CD4-positive, alpha-beta T cell treated with Interleukin-6 at 100 ng/mL for 8 hours (primary cell): ENCODE measurements at regions not wholly inside any gene's neighbourhood (a gene's known extent, or its start where the extent isn't known, plus 50 kb on each side); places are given as distances from the start of the nearest gene placed in this dataset.

ENCODE experiments used
- DNase-seq: peaks from one replicate; pipeline ENCODE4 v3.0.0-alpha.2; 2020; ENCODE audit warnings: mixed read lengths, low spot score

DNA sequence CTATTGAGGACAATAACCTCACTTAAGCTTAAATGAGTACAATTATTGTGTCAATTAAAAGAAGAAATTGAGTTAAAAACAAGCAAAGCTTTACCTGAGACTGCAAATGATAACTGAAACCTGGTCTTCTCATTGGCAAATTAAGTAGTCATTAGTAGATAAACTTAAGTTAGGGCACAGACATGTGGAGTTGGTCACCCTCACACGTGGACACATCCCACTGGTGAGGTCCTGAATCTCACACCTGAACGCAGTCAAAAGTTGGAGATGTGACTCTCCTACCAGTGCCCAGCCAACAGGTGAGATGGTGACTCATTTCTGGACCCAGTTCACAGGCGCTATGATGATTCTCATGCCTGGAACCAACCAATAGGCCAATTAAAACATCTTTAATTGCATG, 311.6 kb downstream of the FOXL1 start:
- no peak for DNase-seq

DNA sequence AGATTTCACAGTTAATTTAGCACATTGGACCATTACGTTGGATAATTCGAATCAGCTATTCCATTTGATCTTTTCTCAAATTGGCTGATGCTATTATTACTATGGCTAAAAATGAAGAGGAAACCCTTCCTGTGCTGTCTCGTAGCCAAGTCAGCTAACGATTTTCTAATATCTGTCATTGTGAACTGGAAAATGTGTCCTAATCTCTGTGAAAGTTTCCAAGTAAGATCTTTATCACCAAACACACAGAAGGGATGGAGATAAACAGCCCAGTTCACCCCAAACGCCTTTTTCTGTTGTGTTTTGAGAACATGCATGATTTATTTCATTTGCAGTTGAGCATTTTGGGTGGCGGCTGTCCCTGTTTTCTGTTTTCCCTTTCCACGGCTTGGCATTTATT, 312.8 kb downstream of the FOXL1 start:
- no peak for DNase-seq

DNA sequence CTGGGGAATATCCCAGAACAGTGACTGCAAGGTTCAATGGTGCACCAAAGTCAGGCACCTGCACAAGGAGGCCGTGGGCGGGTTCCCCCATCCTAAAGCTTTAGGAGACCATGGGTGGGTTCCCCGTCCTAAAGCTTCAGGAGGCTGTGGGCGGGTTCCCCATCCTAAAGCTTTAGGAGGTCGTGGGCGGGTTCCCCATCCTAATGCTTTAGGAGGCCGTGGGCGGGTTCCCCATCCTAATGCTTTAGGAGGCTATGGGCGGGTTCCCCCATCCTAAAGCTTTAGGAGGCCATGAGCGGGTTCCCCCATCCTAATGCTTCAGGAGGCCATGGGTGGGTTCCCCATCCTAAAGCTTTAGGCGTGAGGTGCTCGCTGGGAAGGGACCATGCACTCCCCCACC, 313.3 kb downstream of the FOXL1 start:
- DNase-seq, result no peak

DNA sequence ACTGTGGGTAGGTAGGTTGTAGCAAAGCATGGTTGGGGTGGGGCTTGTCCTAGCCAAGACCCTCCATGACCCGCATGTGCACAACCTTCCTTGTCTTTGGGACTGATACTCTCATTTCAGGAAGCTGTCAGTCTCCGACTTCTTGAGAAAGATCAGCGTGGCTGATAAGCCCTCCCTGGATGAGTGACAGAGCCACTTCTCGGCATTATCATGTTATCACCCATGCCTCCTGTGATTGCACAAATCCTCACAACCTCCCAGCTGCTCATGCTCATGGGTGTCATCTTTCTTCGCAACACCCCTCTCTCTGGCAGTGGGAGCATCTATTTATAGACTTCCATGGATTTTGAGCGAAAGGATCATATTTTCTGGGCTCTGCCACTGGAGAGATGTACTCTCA, 314.2 kb downstream of the FOXL1 start:
- DNase-seq, result no peak

DNA sequence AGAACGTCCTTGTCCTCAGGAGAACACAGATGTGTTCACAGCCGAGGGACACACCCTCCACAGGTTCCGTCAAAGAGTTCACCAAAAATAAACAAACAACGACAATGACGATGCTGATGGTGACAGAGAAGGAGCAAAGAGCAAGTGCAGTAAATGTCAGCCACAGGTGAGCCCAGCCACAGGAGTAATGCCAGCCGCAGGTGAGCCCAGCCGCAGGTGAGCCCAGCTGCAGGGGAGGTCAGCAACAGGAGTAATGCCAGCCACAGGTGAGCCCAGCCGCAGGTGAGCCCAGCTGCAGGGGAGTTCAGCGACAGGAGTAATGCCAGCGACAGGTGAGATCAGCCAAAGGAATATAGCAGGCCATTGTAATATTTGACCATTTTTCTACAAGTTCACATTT, 315.2 kb downstream of the FOXL1 start:
- no peak for DNase-seq

DNA sequence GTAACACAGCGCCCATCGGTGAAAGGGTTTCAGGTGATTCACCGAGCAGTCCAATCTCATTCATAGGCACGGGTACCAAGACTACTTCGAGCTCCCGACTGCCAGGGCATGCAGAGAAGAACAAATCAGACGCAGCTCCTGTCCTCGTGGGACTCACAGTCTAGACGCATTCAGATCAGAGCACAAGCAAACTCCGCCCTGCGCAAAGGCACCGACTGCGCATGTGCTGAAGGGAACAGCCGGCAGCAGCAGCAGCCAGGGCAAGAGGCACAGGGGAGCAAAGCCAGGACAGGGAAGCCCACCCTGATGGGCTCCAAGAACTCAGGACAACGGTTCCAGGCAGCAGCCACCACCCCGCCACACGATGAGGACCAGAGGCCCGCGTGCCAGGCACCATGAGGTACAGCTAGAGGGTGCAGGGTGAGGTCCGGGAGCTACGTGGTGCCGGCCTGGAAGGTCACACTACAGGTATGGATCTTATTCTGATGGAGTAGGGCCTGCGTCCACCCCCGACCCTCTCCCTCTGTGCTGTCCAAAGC, 315.7 kb downstream of the FOXL1 start:
- no peak for DNase-seq

DNA sequence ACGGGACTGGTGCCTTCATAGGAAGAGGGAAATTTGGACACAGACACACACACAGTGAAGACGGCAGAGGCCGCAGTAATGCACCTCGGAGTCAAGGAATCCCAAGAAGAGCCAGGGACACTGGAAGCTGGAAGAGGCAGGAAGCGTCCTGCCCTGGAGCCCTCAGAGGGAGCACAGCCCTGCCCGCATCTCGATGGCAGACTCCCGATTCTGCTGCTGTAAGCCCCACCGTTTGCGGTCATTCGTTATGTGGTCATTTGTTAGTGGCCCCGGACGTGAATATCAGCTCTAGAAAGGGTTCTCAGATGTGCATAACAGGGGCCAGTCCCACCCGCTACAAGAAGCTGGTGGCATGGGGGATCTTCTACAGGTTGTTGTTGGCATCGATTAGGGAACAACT, 316.6 kb downstream of the FOXL1 start:
- DNase-seq, result no peak

DNA sequence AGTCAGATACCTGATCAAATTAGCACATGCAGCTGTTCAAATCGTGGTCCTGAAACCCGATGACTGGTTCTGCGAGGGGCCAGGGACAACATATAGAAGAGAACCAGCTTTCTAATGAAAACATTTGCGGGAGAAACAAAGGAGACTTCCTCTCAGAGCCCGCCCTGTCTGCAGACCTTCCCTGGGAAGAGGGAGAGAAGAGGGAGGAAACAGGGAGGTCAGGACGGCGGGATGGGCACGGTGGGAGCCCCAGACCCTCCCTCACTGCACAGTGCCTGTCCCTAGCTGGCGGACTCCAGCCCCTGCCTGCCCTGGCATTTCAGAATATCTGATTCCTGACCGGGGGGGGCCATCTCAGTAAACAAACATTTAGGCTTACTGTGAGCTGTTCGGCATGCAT, 317.3 kb downstream of the FOXL1 start:
- no peak for DNase-seq

DNA sequence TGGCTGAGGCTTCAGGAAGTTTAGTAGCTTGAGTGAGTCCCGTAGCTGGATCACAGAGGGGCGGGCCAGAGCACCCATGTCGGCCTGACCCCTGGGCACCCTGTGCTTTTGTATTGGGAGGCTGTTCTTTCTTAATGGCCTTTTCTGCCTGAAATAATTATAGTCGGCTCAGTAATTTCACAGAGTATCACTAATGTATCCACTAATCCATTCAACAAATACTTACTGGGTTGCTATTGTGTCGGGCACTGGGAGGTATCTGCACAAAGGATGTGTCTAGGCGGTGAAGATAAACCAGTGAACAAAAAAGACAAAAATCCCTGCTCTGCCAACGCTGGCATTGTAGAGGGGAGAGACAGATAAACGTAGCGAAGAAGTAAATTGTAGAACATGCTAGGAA, 318.6 kb downstream of the FOXL1 start:
- no peak for DNase-seq

DNA sequence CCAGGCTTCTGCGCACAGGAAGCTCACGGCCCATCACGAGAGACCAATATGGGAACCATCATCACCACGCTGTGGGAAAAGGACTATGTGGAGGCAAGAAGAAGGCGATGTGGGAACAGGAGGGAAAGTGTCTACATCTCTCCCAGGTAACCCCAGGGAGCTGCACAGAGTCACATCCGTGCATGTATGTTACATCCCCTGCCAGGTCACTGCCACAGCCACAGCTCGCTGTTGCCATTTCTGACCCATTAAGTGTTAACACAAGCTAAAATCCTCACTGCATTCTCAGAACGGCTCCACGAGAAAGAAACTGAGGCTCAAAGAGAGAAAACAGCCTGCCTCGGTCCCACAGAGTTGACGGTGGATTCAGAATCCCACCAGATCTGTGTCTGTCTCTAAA, 319.1 kb downstream of the FOXL1 start:
- no peak for DNase-seq

DNA sequence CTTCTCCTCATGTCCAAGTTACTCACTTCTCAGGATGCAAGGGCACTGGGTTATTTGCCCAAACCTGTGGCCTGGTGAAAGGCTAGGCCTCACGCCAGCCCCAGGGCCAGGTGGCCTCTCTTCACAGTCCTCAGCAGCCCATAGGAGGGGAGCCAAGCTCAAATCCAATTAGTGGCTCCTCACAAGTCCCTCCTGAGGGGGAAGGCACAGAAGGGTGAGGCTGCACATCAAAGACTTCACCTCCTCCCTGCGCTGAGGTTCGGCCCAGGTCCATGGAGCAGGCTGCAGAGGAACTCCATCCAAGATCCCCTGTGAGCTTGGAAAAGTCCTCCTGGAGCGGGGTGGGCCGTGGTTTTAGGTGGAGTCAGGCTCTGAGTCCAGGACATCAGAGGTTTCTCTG, 320.0 kb downstream of the FOXL1 start:
- DNase-seq, result no peak

DNA sequence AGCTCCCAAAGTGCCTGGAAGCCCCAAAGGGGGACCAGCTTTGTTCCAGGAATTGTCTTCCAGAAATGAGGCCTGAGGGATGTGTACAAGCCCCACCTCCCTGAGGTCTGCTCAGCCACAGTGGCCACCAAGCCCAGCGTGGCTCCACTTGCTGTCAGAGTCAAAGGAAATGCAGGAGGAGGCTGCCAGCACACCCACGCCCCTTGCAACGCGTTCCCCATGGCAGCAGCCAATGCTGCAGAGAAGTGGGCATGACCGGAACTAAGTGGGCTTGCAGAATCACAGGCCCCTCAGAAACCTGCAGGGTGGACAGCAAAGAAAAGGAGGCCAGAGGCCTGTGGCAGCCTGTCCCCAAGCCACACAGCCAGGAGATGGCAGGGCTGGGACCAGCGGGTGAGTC, 320.8 kb downstream of the FOXL1 start:
- DNase-seq, result no peak

DNA sequence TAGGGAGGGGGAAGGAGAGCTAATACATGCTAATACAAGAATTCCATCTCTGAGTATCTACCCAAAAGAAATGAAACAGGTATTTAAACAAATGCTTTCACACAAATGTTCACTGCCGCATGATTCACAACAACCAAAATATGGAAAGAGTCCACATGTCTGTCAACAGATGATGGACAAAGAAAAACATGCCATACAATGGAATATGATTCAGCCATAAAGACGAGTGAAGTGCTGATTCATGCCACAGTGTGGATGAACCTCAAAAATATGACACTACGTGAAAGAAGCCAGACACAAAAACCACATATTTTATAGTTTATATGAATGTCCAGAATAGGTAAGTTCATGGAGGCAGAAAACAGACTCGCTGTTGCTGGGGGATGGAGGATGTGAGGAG, 321.4 kb downstream of the FOXL1 start:
- DNase-seq, result no peak

DNA sequence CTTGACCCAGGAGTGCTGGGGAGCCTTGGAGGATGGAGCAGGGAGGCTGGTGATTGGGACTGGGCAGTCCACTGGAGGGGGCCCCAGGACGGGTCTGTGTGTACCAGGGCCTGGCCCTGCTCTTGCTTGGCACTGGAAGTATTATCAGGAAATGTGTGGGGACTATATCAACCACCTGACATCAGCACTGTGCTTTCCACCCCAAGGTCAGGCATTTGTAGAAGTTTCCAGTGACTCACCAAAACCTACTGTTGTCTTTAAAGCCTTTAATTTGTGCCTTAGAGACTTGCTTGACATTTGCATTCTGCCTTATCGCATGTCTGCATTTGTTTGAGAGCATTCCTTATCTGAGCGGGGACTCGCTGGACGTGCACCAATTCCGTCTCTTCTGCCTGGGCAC, 323.1 kb downstream of the FOXL1 start:
- no peak for DNase-seq

DNA sequence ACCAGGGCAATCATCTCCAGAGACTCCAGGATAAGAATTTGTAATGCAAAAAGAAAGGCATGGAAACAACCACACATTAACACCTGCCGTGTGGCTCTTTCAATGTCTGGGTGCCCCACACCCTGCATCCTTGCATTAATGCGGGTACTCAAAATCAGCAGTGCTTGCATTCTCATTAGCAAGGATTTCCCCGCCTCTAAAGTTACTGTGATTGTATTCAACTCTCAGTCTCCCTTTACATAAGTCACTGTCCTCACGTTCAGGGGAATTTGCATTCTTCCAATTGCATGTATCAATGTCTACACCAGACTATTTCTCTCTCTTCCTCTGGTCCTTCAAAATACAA, 324.3 kb downstream of the FOXL1 start:
- no peak for DNase-seq

DNA sequence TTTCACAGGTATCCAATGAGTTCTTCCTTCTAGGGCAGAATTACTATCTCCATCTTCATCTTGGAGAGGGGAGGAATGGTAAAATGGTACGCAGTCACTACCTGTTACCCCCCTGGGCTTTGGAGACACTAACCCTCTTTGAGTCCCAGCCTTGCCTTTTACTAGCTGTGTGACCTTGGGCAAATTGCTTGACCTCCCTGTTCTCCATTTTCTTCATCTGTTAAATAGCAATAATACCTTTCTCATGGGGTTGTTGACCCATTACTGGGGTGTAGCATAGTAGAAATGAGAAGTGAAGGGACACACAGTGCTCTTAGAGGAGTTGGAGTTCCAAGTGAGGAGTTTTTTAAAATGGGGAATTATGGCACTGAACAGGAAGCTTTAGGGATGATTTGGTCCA, 324.7 kb downstream of the FOXL1 start:
- no peak for DNase-seq

DNA sequence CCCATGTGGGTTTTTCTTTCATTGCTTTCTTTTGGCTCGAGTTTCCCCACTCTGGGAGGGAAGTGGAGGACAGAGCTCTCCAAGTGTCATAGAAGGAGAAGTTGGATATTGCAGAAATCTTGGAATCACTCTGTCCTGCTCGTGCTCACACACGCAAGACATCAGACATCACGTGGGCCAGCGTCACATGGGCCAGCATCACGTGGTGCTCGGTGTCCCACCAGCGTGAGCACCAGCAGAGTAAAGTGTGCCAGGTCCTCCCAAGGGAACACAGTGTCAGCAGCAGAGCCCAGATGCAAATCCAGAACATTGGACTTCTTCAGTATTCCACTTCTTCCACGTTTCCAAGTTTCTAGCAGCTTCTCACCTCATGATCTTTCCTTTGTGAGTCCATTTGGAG, 327.0 kb downstream of the FOXL1 start:
- no peak for DNase-seq

DNA sequence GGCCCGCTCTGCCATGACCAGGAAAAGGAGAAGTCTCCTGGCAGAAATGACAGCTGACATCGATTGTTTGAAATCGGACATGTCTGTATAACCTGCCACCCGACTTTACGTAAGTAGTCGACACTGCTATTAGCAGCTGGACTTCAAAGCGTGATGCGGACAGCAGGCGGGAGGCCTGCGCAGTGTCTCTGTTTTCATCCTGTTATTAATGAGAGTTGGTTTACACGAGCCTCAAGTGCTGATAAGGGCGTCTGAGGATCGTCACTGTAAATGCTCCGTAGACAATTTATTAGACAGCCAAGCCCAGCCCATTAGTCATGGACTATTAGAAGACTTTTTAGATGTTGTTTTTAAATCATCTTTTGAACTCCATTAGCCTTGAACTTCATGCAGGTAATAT, 328.3 kb downstream of the FOXL1 start:
- DNase-seq, result no peak

DNA sequence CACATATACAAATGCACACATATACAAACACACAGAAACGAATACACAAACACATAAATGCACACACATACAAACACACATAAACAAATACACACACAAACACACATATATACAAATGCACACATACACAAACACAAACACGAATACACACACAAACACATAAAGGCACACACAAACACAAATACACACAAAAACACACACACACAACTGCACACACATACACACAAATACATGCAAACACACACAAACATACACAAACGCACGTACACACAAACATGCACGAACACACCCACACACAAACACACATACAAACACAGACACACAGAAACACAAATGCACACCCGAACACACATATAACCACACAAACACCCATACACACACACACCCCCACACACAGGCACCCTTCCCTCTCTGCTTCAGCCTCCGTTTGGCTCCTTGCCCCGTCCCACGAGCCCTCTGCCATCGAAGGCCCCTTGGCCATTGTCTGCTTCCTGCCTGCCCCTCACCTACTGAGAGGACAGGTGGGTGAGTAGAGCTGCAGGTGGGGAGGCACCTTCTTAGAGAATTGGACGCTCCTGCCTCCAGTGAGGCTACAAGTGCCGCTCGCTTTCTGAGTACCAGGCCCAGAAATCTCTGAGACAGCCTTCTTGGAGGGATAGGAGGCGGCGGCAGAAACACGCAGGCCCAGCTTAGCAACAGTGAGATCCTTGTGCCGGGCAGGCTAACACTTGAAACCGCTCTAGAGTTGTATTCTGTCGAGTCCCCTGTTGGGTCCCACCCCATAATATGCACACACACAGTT, 331.2 kb downstream of the FOXL1 start:
- no peak for DNase-seq

DNA sequence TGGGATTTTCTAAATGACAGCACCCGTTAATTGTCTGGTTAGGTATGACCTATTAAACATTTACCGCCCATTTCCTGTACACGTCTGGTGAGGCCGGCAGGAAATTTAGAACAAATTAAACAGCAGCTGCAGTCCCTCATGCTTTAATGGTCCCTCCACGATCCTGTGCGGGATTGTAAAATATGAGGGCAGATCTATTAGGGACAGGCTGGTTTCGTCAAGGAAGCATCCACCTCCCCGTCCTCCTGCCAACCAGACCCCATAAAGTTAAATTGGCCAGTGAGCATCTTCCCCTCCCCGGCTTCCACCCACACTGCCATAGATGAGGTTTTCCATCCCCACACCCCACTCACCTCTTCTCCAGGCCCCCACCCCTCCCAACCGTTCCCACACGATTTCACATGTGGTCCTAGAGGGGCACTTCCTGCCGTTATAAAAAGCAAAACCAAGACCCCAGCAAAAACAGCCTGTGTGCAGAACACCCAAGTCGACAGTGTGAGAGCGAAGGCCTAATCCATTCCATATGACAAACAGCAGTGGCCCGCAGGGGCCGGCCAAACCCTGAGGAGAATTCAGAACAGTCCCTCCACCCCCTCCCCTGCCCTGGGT, 331.9 kb downstream of the FOXL1 start:
- no peak for DNase-seq

DNA sequence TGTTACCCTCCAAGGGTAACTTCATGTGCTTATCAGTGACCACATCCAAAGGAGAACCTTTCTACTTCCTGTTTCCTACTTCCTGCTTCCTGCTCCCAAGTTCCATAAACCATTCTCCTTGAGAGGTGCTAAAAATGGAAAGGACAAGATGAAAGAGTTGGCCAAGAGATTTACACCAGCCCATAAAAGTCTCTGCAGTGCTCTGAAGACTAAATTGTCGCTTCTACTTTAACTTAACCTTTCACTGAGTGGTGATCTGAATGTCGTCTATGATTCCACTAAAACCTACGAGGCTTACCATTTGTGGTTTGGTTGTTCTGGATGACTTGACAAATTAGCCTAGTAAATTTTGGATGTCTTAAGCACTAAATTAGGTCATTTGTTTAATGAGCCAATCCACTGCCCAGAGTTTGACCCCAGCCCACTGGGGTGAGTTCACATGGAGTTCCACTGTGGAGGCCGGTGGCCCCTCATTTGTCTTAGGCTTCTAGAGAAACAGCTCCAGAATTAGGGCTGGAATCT, 333.1 kb downstream of the FOXL1 start:
- DNase-seq, result no peak

DNA sequence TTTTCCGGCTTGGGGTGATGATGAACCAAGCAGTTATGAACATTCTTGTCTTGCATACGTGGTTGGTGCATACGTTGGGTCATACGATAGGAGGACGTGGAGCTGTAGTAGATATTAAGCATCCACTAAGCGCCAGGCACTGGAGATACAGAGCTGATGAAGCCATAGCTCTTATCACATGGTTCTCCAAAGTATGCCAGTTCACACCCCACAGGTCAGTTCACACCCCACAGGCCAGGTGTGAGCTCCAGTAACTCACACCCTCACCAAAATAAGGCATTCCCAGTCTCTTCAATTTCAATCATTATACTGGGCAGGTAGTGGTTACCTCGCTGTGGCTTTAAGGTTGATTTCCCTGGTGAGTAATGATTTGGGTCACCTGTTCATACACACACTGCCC, 335.5 kb downstream of the FOXL1 start:
- no peak for DNase-seq

DNA sequence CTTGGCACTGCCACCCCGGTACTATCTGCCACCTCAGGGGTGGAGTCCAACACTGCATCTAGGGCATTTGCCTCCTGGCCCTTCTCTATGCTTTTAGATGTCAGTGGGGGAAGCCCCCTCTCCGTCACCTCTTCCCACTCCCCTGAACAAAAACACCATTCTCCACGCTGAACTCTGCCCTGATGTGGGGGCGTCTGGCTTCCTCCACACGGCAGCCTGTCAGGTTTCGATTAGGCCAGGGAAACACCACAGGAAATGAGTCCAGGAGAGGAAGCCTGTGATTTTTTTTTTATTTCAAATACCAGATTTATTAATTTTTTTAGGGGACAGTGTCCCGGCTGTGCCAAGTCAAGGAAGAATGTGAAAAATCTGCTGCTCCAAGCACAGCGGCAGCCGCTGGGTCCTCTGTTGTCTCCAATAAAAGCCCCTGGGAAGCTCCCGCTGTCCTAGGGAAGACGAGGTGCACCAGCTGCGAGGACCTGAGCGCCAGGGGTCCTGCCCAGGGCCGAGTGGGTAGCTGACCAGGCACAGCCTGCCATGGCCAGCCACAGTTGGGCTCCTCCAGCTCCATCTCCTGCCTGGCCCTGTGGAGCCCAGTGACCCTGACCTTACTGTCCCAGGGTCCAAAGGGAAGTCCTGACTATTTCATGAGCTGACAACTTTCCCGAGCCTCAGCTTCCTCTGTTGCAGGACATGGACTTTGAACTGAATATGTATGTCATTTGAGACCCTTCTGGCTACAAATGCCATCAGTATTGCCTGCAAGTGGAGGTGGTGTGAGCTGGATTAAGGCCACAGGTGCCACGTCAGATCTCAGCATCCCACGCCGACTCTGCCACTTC, 336.7 kb downstream of the FOXL1 start:
- no peak for DNase-seq
